ENCODE measurements at regions not wholly inside any gene's neighbourhood (a gene's known extent, or its start where the extent isn't known, plus 50 kb on each side); places are given as distances from the start of the nearest gene placed in this dataset.

- DNase-seq: no peak
Measured at GRCh38 chr4:31999848-32000247, 1279.7 kb downstream of the PCDH7 start.

- no peak for DNase-seq
Measured at GRCh38 chr4:32000846-32001488, 1280.8 kb downstream of the PCDH7 start.

GRCh38 chr4:32002037-32002747 lies 1282.0 kb downstream of the PCDH7 start:
- DNase-seq: no peak

- no peak for DNase-seq
Measured at GRCh38 chr4:32003548-32003947, 1283.4 kb downstream of the PCDH7 start.

GRCh38 chr4:32010221-32010620 lies 1290.1 kb downstream of the PCDH7 start:
- DNase-seq: no peak

- no peak for DNase-seq
Measured at GRCh38 chr4:32022071-32022470, 1301.9 kb downstream of the PCDH7 start.

GRCh38 chr4:32025851-32026459 lies 1305.8 kb downstream of the PCDH7 start:
- DNase-seq: no peak

- DNase-seq: no peak
Measured at GRCh38 chr4:32030406-32030805, 1310.2 kb downstream of the PCDH7 start.

- DNase-seq: no peak
Measured at GRCh38 chr4:32031026-32031425, 1310.9 kb downstream of the PCDH7 start.

GRCh38 chr4:32032136-32032672 lies 1312.0 kb downstream of the PCDH7 start:
- DNase-seq: no peak

GRCh38 chr4:32037399-32037798 lies 1317.2 kb downstream of the PCDH7 start:
- DNase-seq: no peak

- DNase-seq: no peak
Measured at GRCh38 chr4:32042486-32043247, 1322.5 kb downstream of the PCDH7 start.

- no peak for DNase-seq
Measured at GRCh38 chr4:32043248-32043633, 1323.1 kb downstream of the PCDH7 start.

GRCh38 chr4:32061916-32062315 lies 1341.7 kb downstream of the PCDH7 start:
- DNase-seq: no peak

- no peak for DNase-seq
Measured at GRCh38 chr4:32073542-32073941, 1353.4 kb downstream of the PCDH7 start.

GRCh38 chr4:32087211-32087610 lies 1367.0 kb downstream of the PCDH7 start:
- no peak for DNase-seq

- DNase-seq: no peak
Measured at GRCh38 chr4:32094987-32095386, 1374.8 kb downstream of the PCDH7 start.

- DNase-seq: no peak
Measured at GRCh38 chr4:32102896-32103295, 1382.7 kb downstream of the PCDH7 start.

- no peak for DNase-seq
Measured at GRCh38 chr4:32106767-32107166, 1386.6 kb downstream of the PCDH7 start.

GRCh38 chr4:32112891-32113290 lies 1392.7 kb downstream of the PCDH7 start:
- DNase-seq: no peak

- no peak for DNase-seq
Measured at GRCh38 chr4:32117693-32118092, 1397.5 kb downstream of the PCDH7 start.

GRCh38 chr4:32119907-32120306 lies 1399.7 kb downstream of the PCDH7 start:
- no peak for DNase-seq

- no peak for DNase-seq
Measured at GRCh38 chr4:32128549-32128948, 1408.4 kb downstream of the PCDH7 start.

Data from NCI-H1048 (cell line).